ENCODE measurements at regions not wholly inside any gene's neighbourhood (a gene's known extent, or its start where the extent isn't known, plus 50 kb on each side); places are given as distances from the start of the nearest gene placed in this dataset.
A peak's percentile ranks its signal among the peaks of the same experiment; 100 is the strongest.

DNA sequence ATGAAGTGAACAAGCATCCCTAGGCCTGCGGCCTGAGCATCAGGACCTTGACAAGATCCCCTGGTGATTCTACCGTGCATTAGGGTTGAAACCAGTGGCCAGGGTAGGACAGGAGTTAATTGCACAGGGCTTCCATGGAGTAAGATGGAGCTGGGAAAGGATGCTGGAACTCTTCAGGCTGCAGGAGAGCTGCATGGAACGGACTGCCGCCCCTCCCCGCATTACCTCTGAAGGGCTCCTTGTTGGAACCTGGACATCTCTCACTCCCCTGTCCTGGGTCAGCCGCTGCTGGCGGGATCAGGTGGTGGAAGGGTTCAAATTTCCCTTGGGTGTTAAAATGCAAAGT, 156.6 kb upstream of the ID2 start:
- DNase-seq: no peak

GRCh38 chr2:8525582-8526402, 156.1 kb upstream of the ID2 start:
- peak; percentile 81 for DNase-seq

- DNase-seq: no peak
Observed at GRCh38 chr2:8526403-8526696, 155.5 kb upstream of the ID2 start.

DNA sequence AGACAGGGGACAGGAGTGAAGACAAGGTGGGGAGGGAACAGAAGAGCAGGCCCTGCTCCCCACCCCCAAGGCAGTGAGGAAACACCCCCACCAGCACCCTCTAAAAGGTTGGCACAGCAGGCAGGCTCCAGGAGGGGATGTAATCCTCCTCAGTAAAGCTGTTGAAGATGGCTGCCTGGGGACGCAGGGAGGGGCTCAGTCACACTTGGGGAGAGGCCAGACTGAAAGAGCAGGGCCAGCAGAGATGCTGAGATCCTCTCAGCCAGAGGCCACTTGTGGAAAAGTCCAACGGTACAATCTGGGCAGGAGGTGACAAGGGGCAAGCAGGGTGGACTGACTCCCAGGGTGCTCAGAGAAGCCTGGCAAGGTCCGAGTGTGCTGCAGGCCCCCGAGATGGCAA, 154.8 kb upstream of the ID2 start:
- no peak for DNase-seq

DNA sequence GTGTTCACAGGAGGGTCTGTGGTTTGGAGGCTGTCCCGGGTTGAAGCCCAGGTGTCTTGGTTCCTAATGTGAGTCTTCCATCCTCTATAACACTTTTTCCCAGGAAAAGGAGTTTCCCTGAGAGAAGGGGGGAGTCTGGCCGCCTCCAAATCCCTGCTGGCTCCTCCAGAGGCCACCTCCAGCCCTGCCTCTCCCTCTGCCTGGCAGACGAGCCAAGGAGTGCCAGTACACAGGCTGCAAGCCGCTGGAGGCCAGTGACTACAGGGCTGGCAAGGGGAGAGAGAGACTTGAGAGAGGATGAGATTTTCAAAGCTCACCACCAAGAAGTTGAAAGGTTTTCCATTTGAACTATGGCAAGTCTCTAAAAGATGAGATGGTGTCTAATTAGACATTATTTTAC, 154.2 kb upstream of the ID2 start:
- no peak for DNase-seq

DNA sequence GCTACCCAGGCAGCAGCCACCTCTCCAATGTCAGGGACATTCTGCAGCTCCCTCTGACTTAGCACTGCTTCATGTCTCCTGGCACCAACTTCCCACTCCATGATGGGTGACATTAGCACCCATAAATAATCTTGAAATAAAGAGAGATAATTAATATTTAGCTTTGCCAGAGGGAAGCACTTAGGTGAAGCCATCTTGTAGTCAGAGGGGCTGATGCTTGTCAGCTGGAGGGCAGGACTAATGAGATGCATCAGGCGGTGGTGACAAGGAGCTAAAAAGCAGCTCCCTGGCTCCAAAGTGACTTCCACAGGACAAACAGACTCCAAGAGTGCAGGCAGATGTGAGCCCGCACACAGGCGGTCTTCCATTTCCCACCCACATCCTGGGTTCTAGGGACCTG, 153.0 kb upstream of the ID2 start:
- DNase-seq: no peak

GRCh38 chr2:8529706-8530277, 152.1 kb upstream of the ID2 start:
- no peak for DNase-seq

DNA sequence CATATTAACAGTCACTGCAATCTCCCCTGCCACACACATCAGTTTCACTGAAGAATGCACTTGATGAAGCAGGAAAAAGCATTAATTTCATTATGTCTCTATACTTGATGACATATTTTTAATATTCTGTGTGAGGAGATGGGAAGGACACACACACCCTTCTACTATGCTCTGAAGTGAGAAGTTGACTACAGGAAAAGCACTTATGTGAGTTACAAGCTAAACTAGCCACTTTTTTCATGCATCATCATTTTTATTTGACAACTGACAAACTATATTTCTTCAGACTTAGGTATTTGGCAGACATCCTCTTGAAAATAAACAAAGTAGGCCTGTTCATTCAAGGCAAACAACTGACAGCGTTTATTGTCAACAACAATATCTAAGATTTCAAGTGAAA, 150.4 kb upstream of the ID2 start:
- DNase-seq: no peak

- no peak for DNase-seq
Observed at GRCh38 chr2:8532438-8532837, 149.4 kb upstream of the ID2 start.

DNA sequence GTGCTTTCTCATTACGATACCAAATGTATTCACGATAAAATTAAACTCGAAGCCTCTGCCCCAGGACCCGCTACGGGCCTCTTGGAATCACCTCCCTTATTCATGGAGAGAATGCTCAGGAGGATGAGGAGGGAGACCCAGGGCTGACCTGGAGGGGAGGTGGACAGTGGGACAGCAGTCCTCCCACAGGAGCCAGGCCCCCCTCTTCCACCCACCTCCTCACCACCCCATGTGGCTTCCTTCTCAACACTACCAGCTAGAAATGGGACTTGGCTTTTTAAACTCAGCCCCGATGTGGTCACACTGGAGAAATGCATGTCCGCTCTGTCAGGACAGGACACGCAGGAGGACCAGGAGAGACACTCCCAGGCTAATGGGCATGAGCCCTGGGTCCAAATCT, 147.9 kb upstream of the ID2 start:
- no peak for DNase-seq

- DNase-seq: no peak
Observed at GRCh38 chr2:8534386-8534728, 147.5 kb upstream of the ID2 start.

- no peak for DNase-seq
Observed at GRCh38 chr2:8534729-8535468, 147.0 kb upstream of the ID2 start.

DNA sequence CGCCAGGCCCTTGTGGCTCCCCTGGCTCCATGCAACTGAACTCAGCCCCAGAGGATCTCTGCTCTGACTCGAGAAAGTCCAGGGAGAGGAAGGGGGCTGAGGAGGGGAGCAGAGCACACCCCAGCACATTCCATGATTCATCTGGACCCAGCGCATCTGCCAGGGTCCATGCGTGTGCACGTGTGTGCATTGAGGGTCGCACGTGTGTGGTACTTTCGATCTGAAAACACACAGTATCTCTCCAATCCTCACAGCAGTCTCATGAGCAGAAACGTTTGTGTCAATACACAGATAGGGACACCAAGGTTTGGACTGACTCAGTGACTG, 146.4 kb upstream of the ID2 start:
- no peak for DNase-seq

- no peak for DNase-seq
Observed at GRCh38 chr2:8535821-8536685, 145.8 kb upstream of the ID2 start.

DNA sequence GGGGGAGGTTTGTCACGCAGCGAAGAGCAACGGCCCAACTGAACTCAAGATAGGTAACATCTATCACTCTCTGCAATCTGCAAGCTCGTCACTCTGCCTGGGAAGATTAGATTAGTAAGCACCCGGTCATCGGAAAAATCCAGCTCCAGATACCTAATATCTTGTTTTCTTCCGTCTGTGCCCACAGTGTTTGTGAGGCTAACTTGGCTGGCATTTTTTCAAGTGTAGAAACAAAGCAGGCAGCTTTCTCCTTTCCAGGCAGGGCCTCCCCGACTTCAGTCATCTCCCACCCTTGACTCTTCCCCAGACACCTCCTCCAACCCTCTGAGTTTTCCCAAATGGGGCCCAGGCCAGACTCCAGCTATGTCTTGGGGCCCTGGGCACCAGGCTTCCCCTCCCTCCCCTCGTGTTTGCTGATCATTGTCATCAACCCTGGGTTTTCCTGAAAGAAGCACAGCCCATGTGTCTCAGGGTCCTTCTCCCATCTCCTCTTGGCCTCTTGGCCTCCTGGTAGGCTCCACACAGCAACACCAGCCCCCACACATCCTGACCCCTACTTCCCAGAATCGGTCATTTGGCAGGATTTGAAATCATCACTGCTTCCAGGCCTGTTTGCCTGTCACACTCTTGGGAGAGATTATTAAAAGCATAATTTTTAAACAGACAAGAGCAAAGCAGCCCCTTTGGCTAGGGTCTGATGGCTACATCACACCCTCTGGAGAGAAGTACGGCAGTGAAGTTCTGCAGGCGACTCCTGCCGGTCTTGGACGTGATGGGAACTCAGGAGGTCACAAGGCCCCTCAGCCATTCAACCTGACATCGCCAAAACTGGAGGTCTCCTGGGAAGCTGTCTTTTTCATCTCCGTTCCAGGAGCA, 144.9 kb upstream of the ID2 start:
- no peak for DNase-seq

- DNase-seq: no peak
Observed at GRCh38 chr2:8537562-8538155, 144.2 kb upstream of the ID2 start.

GRCh38 chr2:8538531-8538930, 143.3 kb upstream of the ID2 start:
- no peak for DNase-seq

GRCh38 chr2:8538931-8539621, 142.8 kb upstream of the ID2 start:
- DNase-seq: no peak

DNA sequence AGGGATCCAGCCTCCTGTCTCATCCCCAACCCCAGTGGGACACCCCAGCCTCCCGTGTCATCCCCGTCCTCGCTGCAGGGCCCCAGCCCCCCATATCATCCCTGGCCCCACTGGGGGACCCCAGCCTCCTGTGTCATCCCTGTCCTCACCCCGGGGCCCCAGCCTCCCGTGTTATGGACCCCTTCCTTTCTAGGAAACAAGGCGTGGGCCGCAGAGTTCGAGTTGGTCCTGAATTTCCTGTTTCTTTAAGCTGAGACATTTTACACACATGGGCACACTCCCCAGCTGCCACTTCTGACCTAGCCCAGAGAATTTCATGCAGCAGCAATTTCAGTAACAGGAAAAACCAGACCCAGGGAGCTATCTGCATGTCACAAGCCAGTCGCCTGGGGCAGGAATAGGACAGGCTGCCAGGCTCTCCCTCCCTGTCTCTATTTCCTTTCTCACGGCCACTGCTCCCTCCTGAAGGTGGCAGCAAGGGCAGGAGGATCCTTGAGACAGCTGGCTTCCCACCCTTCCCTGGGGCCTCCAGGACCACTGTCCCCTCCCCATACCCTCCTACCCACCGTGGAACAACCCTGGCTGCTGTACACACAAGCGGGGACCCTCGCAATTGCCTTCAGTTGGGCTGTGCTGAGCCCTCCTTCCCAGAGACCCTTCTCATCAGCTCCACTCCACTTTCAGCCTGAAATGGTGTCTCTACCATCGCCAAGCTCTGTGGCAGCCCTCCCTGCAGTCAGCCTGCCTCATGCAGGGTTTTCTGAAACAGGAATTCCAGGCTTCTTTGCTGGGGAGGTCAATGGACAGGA, 141.9 kb upstream of the ID2 start:
- DNase-seq: no peak

DNA sequence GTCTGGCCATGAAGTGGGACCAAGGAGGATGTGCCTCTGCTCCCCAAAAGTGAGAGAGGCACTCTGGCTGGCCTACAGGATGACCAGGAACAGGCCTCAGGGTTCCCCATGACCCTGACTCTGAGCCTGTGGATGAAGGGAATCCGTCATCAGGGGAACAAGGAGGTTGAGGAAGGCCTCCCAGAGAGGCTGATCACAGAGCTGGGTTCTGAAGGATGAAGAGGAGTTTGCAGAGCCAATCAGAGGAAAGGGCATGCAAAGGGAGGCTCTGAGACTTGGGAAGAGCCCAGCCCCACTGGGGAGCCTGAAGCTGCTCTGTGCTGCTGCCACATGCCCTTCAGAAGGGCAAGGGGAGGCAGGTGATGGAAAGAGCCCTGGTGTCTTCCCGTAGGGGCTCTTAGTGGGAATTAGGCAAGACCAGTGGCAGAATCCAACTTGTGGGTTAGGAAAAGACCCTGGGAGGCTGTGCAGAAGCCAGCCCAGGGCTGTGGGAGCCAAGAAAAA, 141.3 kb upstream of the ID2 start:
- no peak for DNase-seq

GRCh38 chr2:8541223-8541622, 140.6 kb upstream of the ID2 start:
- no peak for DNase-seq

Data from NCI-H1092 (cell line).